Endothelial cell of umbilical vein (primary cell): ENCODE measurements at regions not wholly inside any gene's neighbourhood (a gene's known extent, or its start where the extent isn't known, plus 50 kb on each side); places are given as distances from the start of the nearest gene placed in this dataset.

Experiments
- EZH2 ChIP-seq: IDR thresholded peaks from 2 replicates; pipeline ENCODE4 v1.6.1; 2012; ENCODE audit warnings: borderline replicate concordance, low read depth, mild to moderate bottlenecking, moderate library complexity, low read length, inconsistent platforms; ENCODE audit not compliant: severe bottlenecking
- JUN ChIP-seq: IDR thresholded peaks from 2 replicates; pipeline ENCODE4 v1.6.1; 2011; ENCODE audit warnings: borderline replicate concordance, low read depth; ENCODE audit not compliant: insufficient read length, insufficient read depth
- POLR2A ChIP-seq: IDR thresholded peaks from 2 replicates; pipeline ENCODE4 v1.6.1; 2012; ENCODE audit warnings: low read depth, mild to moderate bottlenecking, control low read depth, low read length
- TF ChIP-seq, protein P1 (sequence below), 2 donors: IDR thresholded peaks; 1 replicate in 1 of 2; 2 replicates in 1 of 2; pipeline ENCODE4 v1.5.1; 2011; ENCODE audit warnings: low read length in 2 of 2, mild to moderate bottlenecking in 2 of 2, moderate library complexity in 2 of 2, control low read depth in 1 of 2, inconsistent platforms in 1 of 2, low read depth in 1 of 2; ENCODE audit not compliant: insufficient read depth in 1 of 2; ENCODE audit errors: extremely low read depth in 1 of 2

DNA sequence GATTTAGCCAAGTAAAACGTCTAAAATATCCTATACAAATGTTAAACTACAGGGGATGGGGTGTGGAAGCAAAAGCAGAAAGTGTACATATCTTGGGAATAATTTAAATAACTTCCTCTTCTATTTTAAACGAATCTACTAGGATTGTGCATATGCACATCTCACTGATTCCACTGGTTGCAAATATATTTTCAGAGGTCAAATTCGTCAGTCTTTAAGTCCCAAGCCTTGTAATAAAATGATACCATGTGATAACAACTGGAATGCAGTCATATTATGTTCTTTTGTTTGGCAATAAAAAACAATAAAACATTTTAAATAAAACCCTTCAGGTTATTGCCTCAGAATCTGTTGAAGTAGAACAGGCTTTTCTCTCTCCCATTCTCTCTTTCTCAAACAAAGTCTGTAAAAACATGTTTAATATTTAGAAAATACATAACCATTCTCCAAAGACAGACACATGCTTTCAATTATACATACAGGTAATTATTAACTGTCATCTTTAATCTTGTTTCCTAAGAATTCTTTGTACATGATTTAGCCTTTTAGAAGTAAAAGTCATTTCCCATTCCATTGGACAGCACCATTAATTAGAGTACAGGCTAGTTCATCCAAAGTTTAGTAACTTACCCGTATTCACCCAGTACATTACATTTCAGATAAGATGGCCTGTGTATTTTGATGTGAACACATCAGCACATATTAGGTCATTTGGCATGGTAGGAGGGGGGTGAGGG, 421.1 kb downstream of the PCDH7 start:
- TF ChIP-seq, protein P1, sequence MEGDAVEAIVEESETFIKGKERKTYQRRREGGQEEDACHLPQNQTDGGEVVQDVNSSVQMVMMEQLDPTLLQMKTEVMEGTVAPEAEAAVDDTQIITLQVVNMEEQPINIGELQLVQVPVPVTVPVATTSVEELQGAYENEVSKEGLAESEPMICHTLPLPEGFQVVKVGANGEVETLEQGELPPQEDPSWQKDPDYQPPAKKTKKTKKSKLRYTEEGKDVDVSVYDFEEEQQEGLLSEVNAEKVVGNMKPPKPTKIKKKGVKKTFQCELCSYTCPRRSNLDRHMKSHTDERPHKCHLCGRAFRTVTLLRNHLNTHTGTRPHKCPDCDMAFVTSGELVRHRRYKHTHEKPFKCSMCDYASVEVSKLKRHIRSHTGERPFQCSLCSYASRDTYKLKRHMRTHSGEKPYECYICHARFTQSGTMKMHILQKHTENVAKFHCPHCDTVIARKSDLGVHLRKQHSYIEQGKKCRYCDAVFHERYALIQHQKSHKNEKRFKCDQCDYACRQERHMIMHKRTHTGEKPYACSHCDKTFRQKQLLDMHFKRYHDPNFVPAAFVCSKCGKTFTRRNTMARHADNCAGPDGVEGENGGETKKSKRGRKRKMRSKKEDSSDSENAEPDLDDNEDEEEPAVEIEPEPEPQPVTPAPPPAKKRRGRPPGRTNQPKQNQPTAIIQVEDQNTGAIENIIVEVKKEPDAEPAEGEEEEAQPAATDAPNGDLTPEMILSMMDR (IDR thresholded peaks at IDR 0.05; ENCODE audit: extremely low read depth in 1 of 2, insufficient read depth in 1 of 2, low read depth in 1 of 2, low read length in 2 of 2) = no peak
- no peak for TF ChIP-seq JUN
- TF ChIP-seq POLR2A = no peak
- no peak for TF ChIP-seq EZH2
